SK-N-SH (cell line): ENCODE measurements at regions not wholly inside any gene's neighbourhood (a gene's known extent, or its start where the extent isn't known, plus 50 kb on each side); places are given as distances from the start of the nearest gene placed in this dataset.

Experiments
- CTCF ChIA-PET: fragments of 300-600, 350-600 bp; formaldehyde crosslinking; extraction: SDS; loops from one replicate; lab custom pipeline; 2021; lab: Yijun Ruan, JAX
- POLR2A ChIA-PET: fragments of 350-600 bp; sonication (Branson Sonifier 250); formaldehyde crosslinking; extraction: SDS; loops from one replicate; lab custom pipeline; 2020; ENCODE audit warnings: antibody characterized with exemption, inconsistent platforms; lab: Yijun Ruan, JAX
- DNase-seq: peaks from one replicate; pipeline ENCODE4 v3.0.0; 2012
- H2AFZ ChIP-seq: fragments of 200-600 bp; sonication (generic); 2 replicates; pipeline ENCODE4 v1.8.1; 2016; ENCODE audit warnings: antibody characterized with exemption, mild to moderate bottlenecking, low read depth
- H3F3A ChIP-seq: fragments of 200-600 bp; sonication (generic); replicated peaks from 2 replicates; pipeline ENCODE3; 2016; ENCODE audit warnings: antibody characterized with exemption, mild to moderate bottlenecking; ENCODE audit not compliant: insufficient read depth
- H3K27ac ChIP-seq, 2 experiments: fragments of 200-500 bp in 1 of 2; fragments of 200-600 bp in 1 of 2; sonication (Bioruptor generic) in 1 of 2; sonication (generic), shearing (Covaris generic) in 1 of 2; 2 replicates each; pipeline versions ENCODE4 v1.5.1 to v1.6.1; 2014 to 2016; ENCODE audit warnings: low read depth in 2 of 2, inconsistent platforms in 1 of 2, low read length in 1 of 2, mild to moderate bottlenecking in 1 of 2, mixed read lengths in 1 of 2
- H3K27me3 ChIP-seq: fragments of 200-600 bp; sonication (generic), shearing (Covaris generic); 2 replicates; pipeline ENCODE4 v1.6.1; 2016; ENCODE audit warnings: mixed run types; ENCODE audit not compliant: insufficient read depth
- H3K36me3 ChIP-seq, 2 experiments: fragments of 200-500 bp in 1 of 2; fragments of 200-600 bp in 1 of 2; sonication (Bioruptor generic) in 1 of 2; sonication (generic) in 1 of 2; replicated peaks in 1 of 2; 2 replicates each; pipeline versions ENCODE3 to v1.5.1; 2014 to 2016; ENCODE audit warnings: low read length in 1 of 2, mild to moderate bottlenecking in 1 of 2; ENCODE audit not compliant: insufficient read depth in 2 of 2, control insufficient read depth in 1 of 2
- H3K4me1 ChIP-seq, 2 experiments: fragments of 200-500 bp in 1 of 2; fragments of 200-600 bp in 1 of 2; sonication (Bioruptor generic) in 1 of 2; sonication (generic), shearing (Covaris generic) in 1 of 2; 2 replicates each; pipeline versions ENCODE4 v1.5.1 to v1.6.1; 2014 to 2016; ENCODE audit warnings: low read depth in 1 of 2, low read length in 1 of 2, mixed run types in 1 of 2; ENCODE audit not compliant: insufficient read depth in 2 of 2, control insufficient read depth in 1 of 2
- H3K4me2 ChIP-seq: fragments of 200-600 bp; sonication (generic), shearing (Covaris generic); 2 replicates; pipeline ENCODE4 v1.6.1; 2017; ENCODE audit warnings: mixed run types
- H3K4me3 ChIP-seq, 2 experiments: fragments of 200-500 bp in 1 of 2; fragments of 200-600 bp in 1 of 2; sonication (Bioruptor generic) in 1 of 2; sonication (generic), shearing (Covaris generic) in 1 of 2; 2 replicates each; pipeline versions ENCODE4 v1.5.1 to v1.8.1; 2014 to 2016; ENCODE audit warnings: low read depth in 2 of 2, inconsistent platforms in 1 of 2, low read length in 1 of 2, mild to moderate bottlenecking in 1 of 2, mixed read lengths in 1 of 2, moderate library complexity in 1 of 2
- H3K79me2 ChIP-seq: fragments of 200-600 bp; sonication (generic); 2 replicates; pipeline ENCODE4 v1.8.1; 2017; ENCODE audit warnings: mild to moderate bottlenecking; ENCODE audit not compliant: insufficient read depth
- H3K9ac ChIP-seq: fragments of 200-600 bp; sonication (generic); 2 replicates; pipeline ENCODE4 v1.6.1; 2017; ENCODE audit warnings: mixed run types
- H3K9me2 ChIP-seq: fragments of 200-600 bp; sonication (generic); 2 replicates; pipeline ENCODE4 v1.6.1; 2017; ENCODE audit warnings: mixed run types
- H3K9me3 ChIP-seq: fragments of 200-600 bp; sonication (generic); 2 replicates; pipeline ENCODE4 v1.6.1; 2017; ENCODE audit warnings: mixed run types, mild to moderate bottlenecking, moderate library complexity
- H4K20me1 ChIP-seq: fragments of 200-600 bp; sonication (generic); 2 replicates; pipeline ENCODE4 v1.6.1; 2017; ENCODE audit warnings: mild to moderate bottlenecking, mixed run types; ENCODE audit not compliant: insufficient read depth
- ELF1 ChIP-seq: IDR thresholded peaks from 2 replicates; pipeline ENCODE4 v1.4.0; 2012
- EP300 ChIP-seq, 2 experiments: IDR thresholded peaks; 2 replicates each; pipeline versions ENCODE4 v1.4.0 to v1.6.1; 2012; ENCODE audit warnings: borderline replicate concordance in 1 of 2, low read depth in 1 of 2, low read length in 1 of 2
- EZH2phosphoT487 ChIP-seq: fragments of 200-600 bp; sonication (generic); IDR thresholded peaks from 2 replicates; pipeline ENCODE4 v1.6.1; 2017; ENCODE audit warnings: low read depth, mixed run types, mild to moderate bottlenecking, antibody characterized with exemption, moderate library complexity, borderline replicate concordance
- FOSL2 ChIP-seq: IDR thresholded peaks from 2 replicates; pipeline ENCODE4 v1.4.0; 2012; ENCODE audit warnings: low read depth, mild to moderate bottlenecking, moderate library complexity, borderline replicate concordance
- FOXM1 ChIP-seq: IDR thresholded peaks from 2 replicates; pipeline ENCODE4 v1.4.0; 2012; ENCODE audit warnings: low read depth, mild to moderate bottlenecking
- GABPA ChIP-seq: IDR thresholded peaks from 2 replicates; pipeline ENCODE4 v1.4.0; 2012; ENCODE audit warnings: low read depth, mild to moderate bottlenecking
- GATA2 ChIP-seq: sonication (generic); formaldehyde crosslinking; IDR thresholded peaks from 2 replicates; pipeline ENCODE4 v1.5.0; 2020; ENCODE audit warnings: mild to moderate bottlenecking, missing genetic modification reagents
- JUND ChIP-seq: IDR thresholded peaks from 2 replicates; pipeline ENCODE4 v1.4.0; 2012
- MAX ChIP-seq: IDR thresholded peaks from 2 replicates; pipeline ENCODE4 v1.4.0; 2012; ENCODE audit warnings: low read depth
- MEF2A ChIP-seq: IDR thresholded peaks from 2 replicates; pipeline ENCODE4 v1.4.0; 2012; ENCODE audit warnings: low read depth, borderline replicate concordance
- NRF1 ChIP-seq: IDR thresholded peaks from 2 replicates; pipeline ENCODE4 v1.6.1; 2012; ENCODE audit warnings: low read depth, mild to moderate bottlenecking, low read length
- RCOR1 ChIP-seq: fragments of 150-350 bp; IDR thresholded peaks from 2 replicates; pipeline ENCODE4 v1.6.1; 2017; ENCODE audit warnings: antibody characterized with exemption, low read length
- RXRA ChIP-seq: IDR thresholded peaks from 2 replicates; pipeline ENCODE4 v1.4.0; 2012; ENCODE audit warnings: low read depth, mild to moderate bottlenecking, borderline replicate concordance
- SIN3A ChIP-seq: IDR thresholded peaks from 2 replicates; pipeline ENCODE4 v1.6.1; 2012; ENCODE audit warnings: low read depth, mild to moderate bottlenecking, low read length, moderate library complexity, borderline replicate concordance
- SMC3 ChIP-seq: IDR thresholded peaks from 2 replicates; pipeline ENCODE4 v1.6.1; 2012; ENCODE audit warnings: low read depth, low read length, improper control_type of control experiment
- TAF1 ChIP-seq: IDR thresholded peaks from 2 replicates; pipeline ENCODE4 v1.6.1; 2012; ENCODE audit warnings: low read depth, mild to moderate bottlenecking, low read length, moderate library complexity, borderline replicate concordance
- TCF12 ChIP-seq: IDR thresholded peaks from 2 replicates; pipeline ENCODE4 v1.4.0; 2012
- TEAD4 ChIP-seq: IDR thresholded peaks from 2 replicates; pipeline ENCODE4 v1.4.0; 2012; ENCODE audit warnings: mild to moderate bottlenecking, borderline replicate concordance; ENCODE audit not compliant: insufficient read depth
- USF1 ChIP-seq: IDR thresholded peaks from 2 replicates; pipeline ENCODE4 v1.4.0; 2012; ENCODE audit warnings: low read depth, borderline replicate concordance
- ZBTB33 ChIP-seq: IDR thresholded peaks from 2 replicates; pipeline ENCODE4 v1.4.0; 2012; ENCODE audit warnings: low read depth, borderline replicate concordance
- WGBS: methylation state at CpG from one replicate; pipeline ENCODE4 v1.1.6; 2017; ENCODE audit warnings: low lambda C conversion rate; 5-methylcytosine and 5-hydroxymethylcytosine counted together

- Histone ChIP-seq H3K4me2 (no peak overlapping the region), H3K27me3 (peaks cover 6% of the 10 kb centered on the region; the same call in 1 of the 2 replicates), H3K9ac (no peak overlapping the region), H3K9me2 (no peaks in the 10 kb centered on the region), H3K79me2 (no peaks in the 10 kb centered on the region), H3K27ac (no peak overlapping the region), H3K9me3 (no peaks in the 10 kb centered on the region), H3K4me3 (no peak overlapping the region), H3F3A (no peaks in the 10 kb centered on the region), H3K36me3 (no peaks in the 10 kb centered on the region), H4K20me1 (no peaks in the 10 kb centered on the region), H3K4me1 (no peaks in the 10 kb centered on the region), H2AFZ (no peak overlapping the region)
- WGBS = 1% methylated on average over 4 of the region's 4 CpGs
- POLR2A ChIA-PET = no interaction called here
- no peak for DNase-seq
- CTCF ChIA-PET = no interaction called here
- no peak for TF ChIP-seq SIN3A
- no peak for TF ChIP-seq GABPA
- TF ChIP-seq JUND = no peak
- no peak for TF ChIP-seq SMC3
- no peak for TF ChIP-seq GATA2
- no peak for TF ChIP-seq TEAD4
- TF ChIP-seq NRF1 = no peak
- no peak for TF ChIP-seq TCF12
- no peak for TF ChIP-seq USF1
- TF ChIP-seq FOXM1 = no peak
- no peak for TF ChIP-seq ZBTB33
- TF ChIP-seq MEF2A = no peak
- TF ChIP-seq MAX = no peak
- no peak for TF ChIP-seq RCOR1
- TF ChIP-seq RXRA = no peak
- TF ChIP-seq EP300 (IDR thresholded peaks at IDR 0.05; ENCODE audit: borderline replicate concordance in 1 of 2, low read depth in 1 of 2, low read length in 1 of 2) = no peak
- TF ChIP-seq EZH2phosphoT487 = no peak
- no peak for TF ChIP-seq FOSL2
- TF ChIP-seq TAF1 = no peak
- TF ChIP-seq ELF1 = no peak
These were observed 90.1 kb upstream of the FOXG1 start for GRCh38 chr14:28676479-28676878.
